SKM-1 treated with dmso at 0.1 percent for 144 hours (cell line): ENCODE measurements at regions not wholly inside any gene's neighbourhood (a gene's known extent, or its start where the extent isn't known, plus 50 kb on each side); places are given as distances from the start of the nearest gene placed in this dataset.

Experiments used
- DNase-seq: peaks from one replicate; lab custom pipeline; 2025; ENCODE audit not compliant: unreplicated experiment; lab: John Stamatoyannopoulos, UW

GRCh38 chr6:100944644-100945043, 63.5 kb upstream of the ASCC3 start:
- no peak for DNase-seq

- DNase-seq, result no peak
Measured at GRCh38 chr6:100946021-100946540, 65.0 kb upstream of the ASCC3 start.

- DNase-seq, result no peak
Measured at GRCh38 chr6:100946711-100947110, 65.6 kb upstream of the ASCC3 start.

GRCh38 chr6:100948381-100949133, 67.4 kb upstream of the ASCC3 start:
- no peak for DNase-seq

- DNase-seq, result no peak
Measured at GRCh38 chr6:100952006-100952405, 70.9 kb upstream of the ASCC3 start.

GRCh38 chr6:100959280-100959679, 78.2 kb upstream of the ASCC3 start:
- no peak for DNase-seq

- DNase-seq, result no peak
Measured at GRCh38 chr6:100962466-100962865, 81.3 kb upstream of the ASCC3 start.

- no peak for DNase-seq
Measured at GRCh38 chr6:100965067-100965466, 83.9 kb upstream of the ASCC3 start.

GRCh38 chr6:100968949-100969348, 87.8 kb upstream of the ASCC3 start:
- no peak for DNase-seq

GRCh38 chr6:100979267-100979666, 98.1 kb upstream of the ASCC3 start:
- DNase-seq, result no peak

GRCh38 chr6:100980949-100981348, 99.8 kb upstream of the ASCC3 start:
- no peak for DNase-seq

GRCh38 chr6:100986921-100987320, 105.8 kb upstream of the ASCC3 start:
- no peak for DNase-seq

- no peak for DNase-seq
Measured at GRCh38 chr6:100987556-100987955, 106.4 kb upstream of the ASCC3 start.

GRCh38 chr6:100988391-100988984, 107.4 kb upstream of the ASCC3 start:
- no peak for DNase-seq

GRCh38 chr6:100990070-100990469, 108.9 kb upstream of the ASCC3 start:
- no peak for DNase-seq

- no peak for DNase-seq
Measured at GRCh38 chr6:100996409-100996808, 115.3 kb upstream of the ASCC3 start.

- no peak for DNase-seq
Measured at GRCh38 chr6:100998111-100998510, 117.0 kb upstream of the ASCC3 start.

GRCh38 chr6:100999034-100999597, 118.0 kb upstream of the ASCC3 start:
- no peak for DNase-seq

- peak; percentile 78 for DNase-seq
Measured at GRCh38 chr6:101000341-101000740, 119.2 kb upstream of the ASCC3 start.

- peak; percentile 77 for DNase-seq
Measured at GRCh38 chr6:101001012-101001411, 119.9 kb upstream of the ASCC3 start.

- no peak for DNase-seq
Measured at GRCh38 chr6:101001607-101002006, 120.5 kb upstream of the ASCC3 start.

GRCh38 chr6:101003075-101003474, 121.9 kb upstream of the ASCC3 start:
- DNase-seq, result no peak
